Fibroblast of villous mesenchyme (primary cell): ENCODE measurements at regions not wholly inside any gene's neighbourhood (a gene's known extent, or its start where the extent isn't known, plus 50 kb on each side); places are given as distances from the start of the nearest gene placed in this dataset.

Source experiments
- DNase-seq: peaks from one replicate; pipeline ENCODE4 v3.0.0-alpha.2; 2010; ENCODE audit warnings: low read depth
- H3K4me3 ChIP-seq: 2 replicates; pipeline ENCODE4 v1.5.1; 2011; ENCODE audit warnings: low read depth, mild to moderate bottlenecking, low read length
- CTCF ChIP-seq: IDR thresholded peaks from 2 replicates; pipeline ENCODE4 v1.5.1; 2012; ENCODE audit warnings: low read depth, mild to moderate bottlenecking, low read length; ENCODE audit not compliant: insufficient read depth

- DNase-seq = no peak
- no peak overlapping the region for H3K4me3 ChIP-seq
- no peak for TF ChIP-seq CTCF
Measured at GRCh38 chr2:207300817-207301216, 135.1 kb upstream of the KLF7 start.

DNA sequence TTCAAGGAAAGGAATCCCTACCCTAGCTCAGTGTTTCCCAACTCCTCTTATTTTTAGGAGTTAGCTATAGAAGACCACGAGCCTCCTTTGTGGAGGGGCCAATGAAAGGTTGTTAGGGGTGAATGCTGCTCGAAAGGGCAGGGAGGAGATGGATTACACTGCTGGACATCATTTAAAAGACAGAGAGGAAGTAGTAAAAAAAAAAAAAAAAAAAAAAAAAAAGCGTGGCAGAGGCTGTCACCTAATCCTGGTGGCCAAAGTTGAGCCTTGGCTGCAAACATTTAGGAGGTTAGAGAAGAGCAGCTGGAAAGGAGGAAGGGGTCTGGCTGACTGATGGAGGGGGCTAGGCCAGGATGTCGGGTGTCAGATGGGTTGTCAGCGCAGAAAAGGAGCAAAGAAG, 139.0 kb upstream of the KLF7 start:
- DNase-seq = no peak
- H3K4me3 ChIP-seq = no peak overlapping the region
- no peak for TF ChIP-seq CTCF

DNA sequence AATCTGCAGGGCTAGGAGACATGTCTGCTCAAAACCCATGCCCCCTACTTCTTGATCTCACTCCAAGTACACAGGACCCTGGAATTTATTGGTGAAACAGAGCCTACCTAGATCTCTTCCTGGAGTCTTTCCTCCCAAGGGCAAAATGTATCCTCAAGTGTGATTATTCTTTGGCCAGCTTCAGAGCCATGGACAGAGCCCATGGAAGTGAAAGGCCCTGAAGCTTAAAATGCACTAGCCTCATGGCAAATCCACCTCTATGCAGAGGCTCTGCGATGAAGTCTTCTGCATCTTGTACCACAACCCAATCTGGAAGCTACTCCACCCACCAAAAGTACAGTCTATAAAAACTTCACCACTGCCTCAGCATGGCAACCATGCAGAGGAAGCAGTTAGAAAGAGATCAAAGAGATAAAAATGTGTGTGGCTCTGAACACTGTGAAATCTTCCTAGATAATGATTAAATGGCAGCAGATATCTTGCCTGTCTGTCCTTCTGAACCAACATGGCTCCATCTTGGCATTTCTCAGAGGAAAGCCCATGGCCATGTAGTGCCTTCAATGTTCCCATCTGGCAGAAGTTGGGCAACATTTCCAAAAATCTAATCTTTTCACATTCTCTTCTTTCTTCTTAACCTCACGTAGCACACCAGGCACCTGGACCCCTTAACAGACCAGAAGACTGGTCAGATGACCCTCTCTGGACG, 142.9 kb upstream of the KLF7 start:
- TF ChIP-seq CTCF = no peak
- no peak overlapping the region for H3K4me3 ChIP-seq
- DNase-seq = no peak

DNA sequence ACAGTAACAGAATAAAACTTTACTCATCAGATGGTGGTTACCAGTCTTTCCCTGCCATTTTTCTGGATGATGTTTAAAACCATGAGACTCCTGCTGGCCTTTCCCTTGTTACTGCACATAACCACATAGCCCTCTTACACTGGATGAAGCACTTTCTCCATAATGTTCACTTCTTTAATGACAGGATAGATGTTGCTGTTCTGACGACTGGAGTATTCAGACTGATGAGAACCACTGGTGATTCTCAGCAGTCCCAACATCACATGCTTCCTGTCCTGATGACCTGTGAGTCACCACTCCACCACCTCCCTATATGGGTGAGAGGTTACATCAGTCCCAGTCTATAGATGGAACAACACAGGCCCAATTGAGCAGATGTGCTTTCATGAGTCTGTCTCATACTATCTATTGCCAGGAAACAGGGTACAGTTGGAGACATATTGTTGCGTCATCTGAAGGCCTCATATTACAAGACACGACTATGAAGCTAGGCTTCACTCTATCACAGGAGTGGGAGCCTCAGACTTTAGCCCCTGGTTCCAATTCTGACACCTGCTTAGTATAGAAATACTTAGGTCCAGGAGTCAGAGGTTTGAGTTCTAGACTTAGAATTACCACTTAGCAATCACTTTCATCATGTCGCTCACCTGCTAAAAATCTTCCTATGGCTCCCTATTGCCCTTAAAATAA, 145.7 kb upstream of the KLF7 start:
- peak; percentile 56 for TF ChIP-seq CTCF
- peak; percentile 99 for DNase-seq
- H3K4me3 ChIP-seq = no peak overlapping the region

- no peak for DNase-seq
- no peak overlapping the region for H3K4me3 ChIP-seq
- TF ChIP-seq CTCF = no peak
Measured at GRCh38 chr2:207312006-207312356, 146.2 kb upstream of the KLF7 start.

DNA sequence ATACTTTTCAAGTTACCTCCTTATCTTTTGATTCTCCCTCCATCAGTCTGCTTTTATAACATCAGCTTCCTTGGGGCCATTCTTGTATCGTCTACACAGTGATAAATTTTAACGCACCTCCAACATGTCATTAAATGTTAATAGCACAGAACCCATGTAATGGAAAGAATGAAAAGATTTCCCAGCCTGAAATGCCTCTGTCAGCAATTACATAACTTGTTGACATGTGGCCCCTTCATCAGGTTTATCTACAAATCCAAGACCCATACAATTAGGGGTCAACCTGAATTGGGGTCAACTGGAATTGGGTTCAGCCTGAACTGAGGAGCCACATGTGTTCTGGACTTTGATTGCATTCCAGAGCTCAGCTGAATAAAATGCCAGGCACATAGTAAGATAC, 148.2 kb upstream of the KLF7 start:
- H3K4me3 ChIP-seq = no peak overlapping the region
- DNase-seq = no peak
- TF ChIP-seq CTCF = no peak
